ENCODE measurements at regions not wholly inside any gene's neighbourhood (a gene's known extent, or its start where the extent isn't known, plus 50 kb on each side); places are given as distances from the start of the nearest gene placed in this dataset.
A peak's percentile ranks its signal among the peaks of the same experiment; 100 is the strongest.
"Not testable (repeated sequence)": the region's sequence is repeated elsewhere in the genome, so short reads cannot be mapped to it uniquely, and the experiment has no call there.

DNA sequence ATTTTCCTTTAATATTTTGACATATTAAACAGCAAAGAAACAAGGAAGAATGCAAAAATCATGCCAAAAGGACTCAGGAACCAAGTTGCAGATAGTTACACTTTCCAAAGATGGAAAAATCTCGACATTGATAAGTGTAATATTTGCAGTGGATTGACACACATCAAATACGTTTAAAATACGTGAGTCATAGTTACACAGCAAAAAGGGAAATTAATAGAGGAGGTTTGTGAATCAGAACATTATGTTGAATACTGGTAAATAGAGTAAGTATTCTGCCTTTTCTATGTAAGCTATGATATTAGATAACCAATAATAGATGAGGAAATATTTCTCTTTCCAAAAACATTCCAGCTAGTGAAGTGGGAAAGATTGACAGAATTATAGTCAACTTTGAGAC lies 1761.3 kb upstream of the IGFBP7 start:
- intact Hi-C loops (cut with DNase I) = no loop called here
- ATAC-seq (no peak), DNase-seq (ENCODE audit: missing footprints) (no peak)

- intact Hi-C loops (cut with DNase I) = no loop called here
- ATAC-seq (no peak), DNase-seq (ENCODE audit: missing footprints) (no peak)
Measured at GRCh38 chr4:58849026-58849425, 1738.8 kb upstream of the IGFBP7 start.

DNA sequence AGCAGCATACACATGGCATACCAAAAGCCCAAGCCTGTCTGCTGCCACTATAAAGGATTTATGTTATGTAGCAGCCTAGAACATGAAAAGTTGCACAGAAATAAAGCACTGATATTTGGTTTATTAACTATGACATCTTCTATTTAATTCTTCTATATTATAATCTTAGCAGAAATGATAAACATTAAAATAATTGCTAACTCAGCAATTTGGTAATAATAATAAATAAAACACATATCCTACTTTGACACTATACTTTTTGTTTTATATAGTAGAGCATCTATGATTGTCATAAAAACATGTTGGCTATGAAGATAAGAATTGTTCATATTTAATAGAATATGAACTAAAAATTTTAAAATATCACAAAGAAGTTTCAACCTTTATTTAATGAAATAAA lies 1733.3 kb upstream of the IGFBP7 start:
- intact Hi-C loops (cut with DNase I) = no loop called here
- ATAC-seq (no peak), DNase-seq (ENCODE audit: missing footprints) (no peak)

GRCh38 chr4:58833126-58833525 lies 1722.9 kb upstream of the IGFBP7 start:
- no peak for ATAC-seq
- no peak for DNase-seq (ENCODE audit: missing footprints)
- intact Hi-C loops (cut with DNase I) = no loop called here

GRCh38 chr4:58825278-58825677 lies 1715.1 kb upstream of the IGFBP7 start:
- no peak for DNase-seq (ENCODE audit: missing footprints)
- ATAC-seq = no peak
- intact Hi-C loops (cut with DNase I) = no loop called here

DNA sequence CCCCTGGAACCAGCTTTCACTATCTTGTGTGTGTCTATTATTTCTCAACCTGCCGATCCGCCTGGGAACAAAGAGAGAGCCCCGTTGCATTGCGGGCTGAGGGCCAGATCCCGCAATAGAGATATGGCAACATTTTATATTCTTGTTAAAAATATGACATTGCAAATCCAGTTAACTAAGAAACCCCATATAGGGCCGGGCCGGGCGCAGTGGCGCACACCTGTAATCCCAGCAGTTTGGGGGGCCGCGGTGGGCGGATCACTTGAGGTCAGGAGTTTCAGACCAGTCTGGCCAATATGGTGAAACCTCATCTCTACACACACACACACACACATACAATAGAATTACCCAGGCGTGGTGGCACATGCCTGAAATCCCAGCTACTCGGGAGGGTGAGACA lies 1708.4 kb upstream of the IGFBP7 start:
- ATAC-seq; intact Hi-C loops (cut with DNase I): not testable (repeated sequence)
- peak; percentile 51 for DNase-seq (ENCODE audit: missing footprints)

GRCh38 chr4:58809948-58810347 lies 1699.8 kb upstream of the IGFBP7 start:
- intact Hi-C loops (cut with DNase I) = no loop called here
- ATAC-seq (no peak), DNase-seq (ENCODE audit: missing footprints) (no peak)

- intact Hi-C loops (cut with DNase I) = no loop called here
- ATAC-seq (no peak), DNase-seq (ENCODE audit: missing footprints) (no peak)
Measured at GRCh38 chr4:58809366-58809765, 1699.2 kb upstream of the IGFBP7 start.

GRCh38 chr4:58808817-58809216 lies 1698.6 kb upstream of the IGFBP7 start:
- DNase-seq (ENCODE audit: missing footprints) (no peak), ATAC-seq (no peak)
- intact Hi-C loops (cut with DNase I) = no loop called here

DNA sequence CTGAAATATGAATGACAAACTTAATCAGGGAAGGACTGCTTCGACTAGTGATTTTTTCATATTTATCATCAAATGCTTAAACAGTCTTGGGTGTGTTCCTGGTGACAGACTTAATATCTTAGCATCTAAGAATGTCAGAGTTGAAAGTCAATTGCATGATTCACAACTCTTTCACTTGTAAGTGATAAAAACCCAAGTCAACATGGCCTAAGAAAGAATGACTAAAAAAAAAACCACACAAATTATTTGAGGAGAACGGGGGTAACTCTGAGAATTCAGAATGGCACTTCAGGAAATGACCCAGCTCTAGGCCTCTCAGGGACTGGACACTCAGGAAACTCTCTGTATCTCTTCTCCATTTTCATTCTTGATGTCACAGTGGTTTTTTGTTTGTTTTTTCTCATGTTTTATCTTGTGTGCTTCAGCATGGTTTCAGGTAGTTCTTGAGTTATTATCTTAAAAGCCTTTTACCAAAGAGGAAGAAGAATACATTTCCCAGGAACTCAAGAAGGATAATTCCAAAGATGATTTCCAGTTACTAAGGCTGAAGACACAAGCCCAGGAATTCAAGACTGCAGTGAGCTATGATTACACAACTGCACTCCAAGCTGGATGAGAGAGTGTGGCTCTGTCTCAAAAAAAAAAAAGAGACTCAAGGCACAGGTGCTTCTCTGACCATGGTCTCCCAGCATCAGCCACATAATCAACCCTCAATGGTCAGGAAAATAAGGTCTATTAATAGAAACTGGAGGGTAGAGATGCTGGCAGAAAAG lies 1697.8 kb upstream of the IGFBP7 start:
- ATAC-seq (no peak), DNase-seq (ENCODE audit: missing footprints) (no peak)
- intact Hi-C loops (cut with DNase I) = no loop called here

DNA sequence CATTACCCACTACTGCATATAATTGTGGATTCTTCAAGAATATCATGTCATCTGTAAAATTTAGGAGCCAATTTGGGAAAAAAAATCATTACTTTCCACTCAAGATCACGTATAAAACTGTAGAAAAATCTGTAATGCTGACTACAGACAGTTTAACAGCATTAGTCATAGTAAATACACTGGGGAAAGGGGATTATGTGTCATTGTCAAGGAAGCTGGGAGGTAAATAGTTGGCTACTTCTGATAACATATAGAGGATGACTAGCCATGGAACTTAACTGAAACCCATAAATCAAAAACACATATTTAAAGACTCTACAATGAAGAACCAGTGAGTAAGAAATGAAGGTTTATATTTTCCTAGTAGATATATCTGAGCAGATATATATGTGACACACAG lies 1666.4 kb upstream of the IGFBP7 start:
- ATAC-seq = no peak
- intact Hi-C loops (cut with DNase I) = no loop called here

DNA sequence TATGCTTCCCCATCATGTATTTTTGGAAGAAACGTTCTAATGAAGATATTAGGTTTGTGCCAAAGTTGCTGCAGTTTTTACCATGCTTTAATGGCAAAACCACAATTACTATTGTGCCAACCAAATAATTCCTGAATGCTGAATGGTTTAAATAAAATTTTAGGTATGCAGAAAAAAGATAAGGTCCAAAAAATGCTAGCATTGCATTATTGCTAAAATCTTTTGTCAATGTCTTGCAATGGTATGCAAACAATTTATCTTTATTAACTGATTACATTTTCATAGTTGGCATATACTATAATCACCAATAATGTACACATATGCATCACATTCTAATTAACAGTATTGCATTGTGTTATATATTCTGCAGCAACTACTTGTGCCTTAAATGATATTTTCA lies 1657.4 kb upstream of the IGFBP7 start:
- no peak for DNase-seq (ENCODE audit: missing footprints)
- no peak for ATAC-seq
- intact Hi-C loops (cut with DNase I) = no loop called here

More for the DNA sequence above, 1666.4 kb upstream of the IGFBP7 start:
- no peak for DNase-seq (ENCODE audit: missing footprints)

DNA sequence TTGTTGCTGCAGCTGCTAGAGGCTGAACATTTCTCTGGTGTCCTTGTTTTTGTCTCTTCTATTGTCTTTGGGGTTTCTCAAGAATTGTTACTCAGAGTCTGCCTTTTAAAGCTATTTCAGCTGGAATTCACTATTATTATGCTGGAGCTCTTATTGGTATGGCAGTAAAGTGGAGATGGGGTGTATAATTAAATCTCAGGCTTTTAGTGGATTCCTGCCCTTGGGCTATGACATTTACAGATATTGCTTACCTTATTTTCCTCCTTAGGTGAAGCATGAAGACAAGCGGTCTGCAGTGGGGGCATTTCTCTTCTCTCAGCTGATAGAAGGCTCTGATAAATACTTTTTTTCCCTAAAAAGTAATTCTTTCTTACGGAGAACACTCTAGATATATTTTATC lies 1656.6 kb upstream of the IGFBP7 start:
- intact Hi-C loops (cut with DNase I) = no loop called here
- no peak for DNase-seq (ENCODE audit: missing footprints)
- no peak for ATAC-seq

- no peak for ATAC-seq
- DNase-seq (ENCODE audit: missing footprints) = no peak
- intact Hi-C loops (cut with DNase I) = no loop called here
Measured at GRCh38 chr4:58761563-58761962, 1651.4 kb upstream of the IGFBP7 start.

DNA sequence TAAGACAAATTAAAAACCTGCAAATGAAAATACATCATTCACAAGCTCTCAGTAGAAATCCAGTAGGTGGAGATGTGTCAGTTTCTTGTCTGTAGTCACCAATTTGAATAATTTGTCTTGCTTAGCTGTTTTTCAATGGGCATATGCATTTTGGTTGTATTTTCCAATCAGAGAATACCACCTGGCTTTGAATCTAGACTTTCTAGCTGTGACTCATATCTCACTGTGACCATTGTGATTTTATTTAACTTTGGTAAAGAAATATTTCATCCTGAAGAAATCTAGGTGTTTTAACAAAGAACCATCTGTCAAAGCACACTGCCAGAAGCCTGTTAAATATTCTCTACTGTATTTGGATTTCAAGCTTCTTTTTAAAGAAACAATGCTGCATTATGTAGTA lies 1650.6 kb upstream of the IGFBP7 start:
- no peak for ATAC-seq

DNA sequence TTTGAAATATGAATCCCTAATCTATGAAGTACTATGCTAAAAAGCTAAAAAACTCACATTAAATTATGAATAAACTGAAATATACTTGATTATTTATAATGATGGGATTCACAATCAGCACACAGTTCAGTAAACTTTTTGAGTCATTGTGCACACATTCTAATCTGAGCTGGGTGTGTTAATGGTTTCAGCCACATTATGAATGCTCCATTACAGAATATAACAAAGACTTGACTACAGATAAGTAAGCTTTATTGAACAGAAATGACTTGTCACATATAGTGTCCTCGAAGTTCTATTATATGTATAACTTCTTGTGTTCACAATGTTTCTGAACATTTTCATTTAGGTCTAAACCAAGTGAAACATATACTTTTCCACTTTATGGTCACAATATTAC lies 1649.9 kb upstream of the IGFBP7 start:
- ATAC-seq = no peak
- intact Hi-C loops (cut with DNase I) = no loop called here
- DNase-seq (ENCODE audit: missing footprints) = no peak

More for the DNA sequence above, 1650.6 kb upstream of the IGFBP7 start:
- no peak for DNase-seq (ENCODE audit: missing footprints)
- intact Hi-C loops (cut with DNase I) = no loop called here

DNA sequence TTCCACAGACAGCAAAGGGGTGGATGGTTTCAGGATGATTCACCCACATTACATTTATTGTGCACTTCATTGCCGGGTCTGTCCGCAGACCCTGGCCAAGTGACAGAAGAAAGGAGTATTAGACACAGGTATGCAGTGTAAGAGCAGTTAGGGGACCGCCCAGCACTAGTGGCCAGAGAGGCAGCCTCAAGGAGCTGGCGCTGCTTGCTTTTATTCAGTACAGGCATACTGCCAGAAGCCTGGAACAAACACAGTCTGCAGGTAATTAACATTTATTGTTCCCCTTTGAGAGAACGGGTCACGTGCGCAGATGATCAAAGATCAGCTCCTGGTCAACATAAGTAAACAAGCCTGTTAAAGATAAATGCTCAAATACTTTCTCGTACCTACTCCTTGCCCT lies 1639.0 kb upstream of the IGFBP7 start:
- intact Hi-C loops (cut with DNase I) = no loop called here
- no peak for ATAC-seq
- DNase-seq (ENCODE audit: missing footprints) = no peak

GRCh38 chr4:58740897-58741296 lies 1630.7 kb upstream of the IGFBP7 start:
- intact Hi-C loops (cut with DNase I) = no loop called here
- ATAC-seq (no peak), DNase-seq (ENCODE audit: missing footprints) (no peak)

- DNase-seq (ENCODE audit: missing footprints) (no peak), ATAC-seq (no peak)
- intact Hi-C loops (cut with DNase I) = no loop called here
Measured at GRCh38 chr4:58739275-58739674, 1629.1 kb upstream of the IGFBP7 start.

- intact Hi-C loops (cut with DNase I) = no loop called here
- ATAC-seq = no peak
- no peak for DNase-seq (ENCODE audit: missing footprints)
Measured at GRCh38 chr4:58738375-58738774, 1628.2 kb upstream of the IGFBP7 start.

GRCh38 chr4:58734030-58734674 lies 1624.0 kb upstream of the IGFBP7 start:
- intact Hi-C loops (cut with DNase I) = no loop called here

More at GRCh38 chr4:58734030-58734674, 1624.0 kb upstream of the IGFBP7 start:
- ATAC-seq = no peak
- DNase-seq (ENCODE audit: missing footprints) = no peak

All from Right ventricle myocardium inferior (tissue), 1 donor.